ENCODE measurements at regions not wholly inside any gene's neighbourhood (a gene's known extent, or its start where the extent isn't known, plus 50 kb on each side); places are given as distances from the start of the nearest gene placed in this dataset.
"Not testable (repeated sequence)": the region's sequence is repeated elsewhere in the genome, so short reads cannot be mapped to it uniquely, and the experiment has no call there.

DNA sequence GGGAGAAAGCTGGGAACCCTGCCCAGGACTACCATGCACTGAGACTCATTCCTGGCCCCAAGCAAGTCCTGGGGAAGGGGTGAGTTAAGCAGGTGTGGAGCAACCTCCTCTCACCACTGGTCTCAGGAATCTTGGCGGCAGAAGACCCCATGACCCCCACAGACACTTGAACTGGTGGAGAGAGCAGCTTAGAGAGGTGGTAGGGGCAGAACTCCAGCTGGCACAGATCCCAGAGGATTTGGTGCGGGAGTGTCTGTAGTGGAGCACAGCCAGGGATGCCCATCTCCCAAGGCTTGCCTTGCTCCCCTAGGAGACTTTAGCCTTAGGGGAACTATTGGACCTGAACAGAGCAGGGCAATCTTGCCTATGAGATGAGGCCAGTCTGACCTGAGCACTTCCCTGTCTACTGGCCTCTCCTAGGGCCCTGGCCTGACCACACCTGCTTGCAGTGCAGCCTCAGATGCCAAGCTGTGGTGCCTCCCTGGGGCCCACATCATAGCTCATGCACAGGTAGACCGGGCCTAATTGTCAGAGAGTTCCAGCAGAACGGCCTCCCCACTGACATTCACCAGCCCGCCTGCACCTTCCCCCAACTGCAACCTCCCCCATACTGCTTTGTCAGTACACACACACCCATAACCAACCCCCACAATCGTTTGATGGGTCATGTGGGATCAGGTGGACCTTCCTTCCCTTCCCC, 78.0 kb downstream of the NAA11 start:
- Mint-ChIP-seq H3K27ac (no peak overlapping the region), H3K4me3 (ENCODE audit: low read depth) (no peak overlapping the region), H3K36me3 (ENCODE audit: insufficient read depth) (peaks cover 2% of the 10 kb centered on the region), H3K27me3 (no peaks in the 10 kb centered on the region), H3K4me1 (ENCODE audit: low read depth) (peaks cover 2% of the 10 kb centered on the region), H3K9me3 (ENCODE audit: low read depth) (peaks cover 4% of the 10 kb centered on the region)
- DNase-seq (ENCODE audit: low spot score, unreplicated experiment): no peak
- no peak for TF ChIP-seq CTCF (IDR thresholded peaks at IDR 0.05; ENCODE audit: unreplicated experiment)

- not testable (repeated sequence) for H3K4me3 Mint-ChIP-seq (ENCODE audit: low read depth); H3K4me1 Mint-ChIP-seq (ENCODE audit: low read depth); H3K9me3 Mint-ChIP-seq (ENCODE audit: low read depth); H3K36me3 Mint-ChIP-seq (ENCODE audit: insufficient read depth); DNase-seq (ENCODE audit: low spot score, unreplicated experiment); H3K27ac Mint-ChIP-seq; H3K27me3 Mint-ChIP-seq
Measured at GRCh38 chr4:79245200-79245940, 80.5 kb downstream of the NAA11 start.

GRCh38 chr4:79241846-79242245, 84.0 kb downstream of the NAA11 start:
- DNase-seq (ENCODE audit: low spot score, unreplicated experiment): no peak
- H3K4me1 Mint-ChIP-seq (ENCODE audit: low read depth): peaks cover 2% of the 10 kb centered on the region
- no peak overlapping the region for H3K4me3 Mint-ChIP-seq (ENCODE audit: low read depth)
- no peaks in the 10 kb centered on the region for H3K27me3 Mint-ChIP-seq
- H3K36me3 Mint-ChIP-seq (ENCODE audit: insufficient read depth): peaks cover 2% of the 10 kb centered on the region
- H3K9me3 Mint-ChIP-seq (ENCODE audit: low read depth): no peaks in the 10 kb centered on the region
- TF ChIP-seq CTCF (IDR thresholded peaks at IDR 0.05; ENCODE audit: unreplicated experiment): peak; percentile 19
- no peak overlapping the region for H3K27ac Mint-ChIP-seq

DNA sequence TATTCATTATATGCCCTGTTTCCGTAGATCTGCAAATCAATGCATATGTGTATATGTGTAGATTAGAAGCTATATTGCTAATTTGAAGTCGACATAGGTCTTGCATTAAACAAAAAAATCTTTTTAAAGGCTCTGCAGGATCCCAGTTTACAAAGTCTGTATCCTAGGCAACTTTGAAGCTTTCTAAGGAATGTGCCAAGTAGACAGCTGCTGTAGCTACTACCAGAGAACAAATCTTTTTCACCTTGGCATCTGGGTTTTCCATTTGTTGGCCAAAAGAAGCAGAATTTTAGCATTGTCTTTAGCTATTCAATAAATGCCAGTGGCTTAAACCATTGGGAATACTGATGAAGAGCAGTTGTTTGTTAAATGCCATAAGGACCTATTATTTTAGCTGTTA, 88.0 kb downstream of the NAA11 start:
- TF ChIP-seq CTCF (IDR thresholded peaks at IDR 0.05; ENCODE audit: unreplicated experiment): no peak
- Mint-ChIP-seq H3K4me1 (ENCODE audit: low read depth) (no peaks in the 10 kb centered on the region), H3K36me3 (ENCODE audit: insufficient read depth) (no peaks in the 10 kb centered on the region), H3K9me3 (ENCODE audit: low read depth) (no peaks in the 10 kb centered on the region), H3K4me3 (ENCODE audit: low read depth) (no peak overlapping the region), H3K27me3 (no peaks in the 10 kb centered on the region), H3K27ac (no peak overlapping the region)
- no peak for DNase-seq (ENCODE audit: low spot score, unreplicated experiment)

- Mint-ChIP-seq H3K27ac (no peak overlapping the region), H3K27me3 (no peaks in the 10 kb centered on the region), H3K4me3 (ENCODE audit: low read depth) (no peak overlapping the region), H3K9me3 (ENCODE audit: low read depth) (no peaks in the 10 kb centered on the region), H3K4me1 (ENCODE audit: low read depth) (no peaks in the 10 kb centered on the region), H3K36me3 (ENCODE audit: insufficient read depth) (no peaks in the 10 kb centered on the region)
- TF ChIP-seq CTCF (IDR thresholded peaks at IDR 0.05; ENCODE audit: unreplicated experiment): no peak
- no peak for DNase-seq (ENCODE audit: low spot score, unreplicated experiment)
Measured at GRCh38 chr4:79236785-79237184, 89.1 kb downstream of the NAA11 start.

- Mint-ChIP-seq H3K9me3 (ENCODE audit: low read depth) (no peaks in the 10 kb centered on the region), H3K4me3 (ENCODE audit: low read depth) (no peak overlapping the region), H3K4me1 (ENCODE audit: low read depth) (no peaks in the 10 kb centered on the region), H3K27ac (no peak overlapping the region), H3K27me3 (no peaks in the 10 kb centered on the region), H3K36me3 (ENCODE audit: insufficient read depth) (no peaks in the 10 kb centered on the region)
- no peak for DNase-seq (ENCODE audit: low spot score, unreplicated experiment)
- TF ChIP-seq CTCF (IDR thresholded peaks at IDR 0.05; ENCODE audit: unreplicated experiment): no peak
Measured at GRCh38 chr4:79235095-79235494, 90.8 kb downstream of the NAA11 start.

All from progenitor cell of endocrine pancreas (in vitro differentiated cells).